ENCODE measurements at regions not wholly inside any gene's neighbourhood (a gene's known extent, or its start where the extent isn't known, plus 50 kb on each side); places are given as distances from the start of the nearest gene placed in this dataset.

DNA sequence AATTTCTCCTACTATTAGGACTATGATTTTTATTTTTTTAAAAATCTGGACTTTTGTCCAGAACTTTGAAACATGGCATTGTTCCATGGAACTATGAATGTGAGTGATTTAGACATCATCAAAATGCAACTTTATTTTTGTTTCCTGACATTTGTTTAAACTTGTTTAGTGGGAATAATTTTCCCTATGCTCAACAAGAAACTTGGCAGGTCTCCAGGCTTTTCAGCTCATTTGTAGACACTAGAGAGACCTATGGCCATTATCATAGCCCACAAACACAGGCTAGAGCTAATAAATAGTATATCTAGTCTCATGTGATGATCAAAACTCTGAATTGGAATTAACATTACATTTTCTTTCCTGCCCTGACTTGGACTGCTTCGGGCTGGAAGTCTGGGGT, 145.1 kb upstream of the CELF4 start:
- Histone ChIP-seq H3K36me3 (ENCODE audit: insufficient read depth) (no peaks in the 10 kb centered on the region), H3K27ac (no peak overlapping the region), H4K20me1 (ENCODE audit: insufficient read depth) (no peaks in the 10 kb centered on the region), H3K4me3 (IDR thresholded peaks at IDR 0.05; ENCODE audit: insufficient read depth, low read depth, low read length) (no peak overlapping the region), H3K79me2 (ENCODE audit: insufficient read depth, low read depth) (no peaks in the 10 kb centered on the region), H2AFZ (ENCODE audit: low read depth) (no peak overlapping the region), H3K9ac (no peak overlapping the region), H3K27me3 (ENCODE audit: insufficient read depth, low read depth) (no peaks in the 10 kb centered on the region), H3K4me2 (no peak overlapping the region), H3K4me1 (ENCODE audit: low read depth, poor library complexity, severe bottlenecking) (no peaks in the 10 kb centered on the region)
- no peak for TF ChIP-seq CTCF (conservative IDR thresholded peaks at IDR 0.05; ENCODE audit: low read depth, low read length)

GRCh38 chr18:37709740-37710139, 144.1 kb upstream of the CELF4 start:
- Histone ChIP-seq H3K4me1 (ENCODE audit: low read depth, poor library complexity, severe bottlenecking) (no peaks in the 10 kb centered on the region), H3K4me3 (IDR thresholded peaks at IDR 0.05; ENCODE audit: insufficient read depth, low read depth, low read length) (no peak overlapping the region), H3K9ac (no peak overlapping the region), H3K36me3 (ENCODE audit: insufficient read depth) (no peaks in the 10 kb centered on the region), H3K27ac (no peak overlapping the region), H3K27me3 (ENCODE audit: insufficient read depth, low read depth) (no peaks in the 10 kb centered on the region), H4K20me1 (ENCODE audit: insufficient read depth) (no peaks in the 10 kb centered on the region), H3K79me2 (ENCODE audit: insufficient read depth, low read depth) (no peaks in the 10 kb centered on the region), H2AFZ (ENCODE audit: low read depth) (no peak overlapping the region), H3K4me2 (no peak overlapping the region)
- no peak for TF ChIP-seq CTCF (conservative IDR thresholded peaks at IDR 0.05; ENCODE audit: low read depth, low read length)

DNA sequence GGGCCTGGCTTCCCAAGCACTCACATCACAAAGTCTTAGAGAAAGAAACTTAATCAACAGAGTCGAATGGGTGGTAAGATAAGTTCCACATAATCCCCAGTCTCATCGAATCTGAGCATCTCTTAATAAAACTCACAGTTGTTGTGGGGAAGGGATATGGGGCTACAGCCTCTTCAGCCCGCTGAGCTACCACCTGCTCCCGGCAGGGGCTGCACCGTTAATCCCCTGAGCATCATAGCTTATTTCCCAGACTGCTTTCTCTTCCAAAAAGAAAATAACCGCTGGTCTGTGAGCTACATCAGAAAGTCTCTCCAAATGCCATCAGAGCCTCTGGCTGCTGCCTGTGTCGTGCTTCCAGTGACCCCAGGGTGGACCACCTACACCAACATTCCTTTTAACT, 139.4 kb upstream of the CELF4 start:
- Histone ChIP-seq H3K27ac (no peak overlapping the region), H3K4me3 (IDR thresholded peaks at IDR 0.05; ENCODE audit: insufficient read depth, low read depth, low read length) (no peak overlapping the region), H3K27me3 (ENCODE audit: insufficient read depth, low read depth) (no peaks in the 10 kb centered on the region), H2AFZ (ENCODE audit: low read depth) (no peak overlapping the region), H3K36me3 (ENCODE audit: insufficient read depth) (no peaks in the 10 kb centered on the region), H3K4me1 (ENCODE audit: low read depth, poor library complexity, severe bottlenecking) (no peaks in the 10 kb centered on the region), H3K79me2 (ENCODE audit: insufficient read depth, low read depth) (no peaks in the 10 kb centered on the region), H3K9ac (no peak overlapping the region), H4K20me1 (ENCODE audit: insufficient read depth) (no peaks in the 10 kb centered on the region), H3K4me2 (no peak overlapping the region)
- no peak for TF ChIP-seq CTCF (conservative IDR thresholded peaks at IDR 0.05; ENCODE audit: low read depth, low read length)

- Histone ChIP-seq H3K27me3 (ENCODE audit: insufficient read depth, low read depth) (no peaks in the 10 kb centered on the region), H3K79me2 (ENCODE audit: insufficient read depth, low read depth) (no peaks in the 10 kb centered on the region), H3K4me2 (no peak overlapping the region), H3K4me1 (ENCODE audit: low read depth, poor library complexity, severe bottlenecking) (no peaks in the 10 kb centered on the region), H3K9ac (no peak overlapping the region), H3K36me3 (ENCODE audit: insufficient read depth) (no peaks in the 10 kb centered on the region), H2AFZ (ENCODE audit: low read depth) (no peak overlapping the region), H3K4me3 (IDR thresholded peaks at IDR 0.05; ENCODE audit: insufficient read depth, low read depth, low read length) (no peak overlapping the region), H4K20me1 (ENCODE audit: insufficient read depth) (no peaks in the 10 kb centered on the region), H3K27ac (no peak overlapping the region)
- no peak for TF ChIP-seq CTCF (conservative IDR thresholded peaks at IDR 0.05; ENCODE audit: low read depth, low read length)
Observed at GRCh38 chr18:37702841-37703240, 137.2 kb upstream of the CELF4 start.

DNA sequence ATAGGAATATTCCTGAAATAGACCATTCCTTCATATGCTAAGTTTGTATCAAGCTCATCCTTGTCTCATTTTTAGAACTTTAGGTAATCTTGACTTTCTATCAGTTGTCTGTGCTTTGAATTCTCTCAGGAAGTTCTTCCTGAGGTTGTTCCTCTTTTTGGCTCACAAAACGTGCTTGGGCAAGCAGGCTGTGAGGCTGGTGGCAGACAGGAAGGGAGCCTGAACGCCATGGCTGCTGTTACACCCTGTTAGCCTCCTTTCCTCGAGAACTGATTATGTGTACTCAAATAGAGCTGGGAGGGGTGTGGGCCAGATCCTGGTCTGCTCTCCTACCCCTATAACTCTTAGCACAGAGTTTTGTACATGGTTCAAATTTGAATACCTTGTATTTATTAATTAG, 136.4 kb upstream of the CELF4 start:
- Histone ChIP-seq H3K4me2 (no peak overlapping the region), H3K9ac (no peak overlapping the region), H3K36me3 (ENCODE audit: insufficient read depth) (no peaks in the 10 kb centered on the region), H3K4me1 (ENCODE audit: low read depth, poor library complexity, severe bottlenecking) (no peaks in the 10 kb centered on the region), H3K27ac (no peak overlapping the region), H2AFZ (ENCODE audit: low read depth) (no peak overlapping the region), H3K79me2 (ENCODE audit: insufficient read depth, low read depth) (no peaks in the 10 kb centered on the region), H3K4me3 (IDR thresholded peaks at IDR 0.05; ENCODE audit: insufficient read depth, low read depth, low read length) (no peak overlapping the region), H4K20me1 (ENCODE audit: insufficient read depth) (no peaks in the 10 kb centered on the region), H3K27me3 (ENCODE audit: insufficient read depth, low read depth) (no peaks in the 10 kb centered on the region)
- TF ChIP-seq CTCF (conservative IDR thresholded peaks at IDR 0.05; ENCODE audit: low read depth, low read length): no peak
